GM10266 (cell line): ENCODE measurements at regions not wholly inside any gene's neighbourhood (a gene's known extent, or its start where the extent isn't known, plus 50 kb on each side); places are given as distances from the start of the nearest gene placed in this dataset.

Experiments
- DNase-seq: peaks from one replicate; pipeline ENCODE4 v3.0.0; 2012; ENCODE audit errors: extremely low spot score
- TF ChIP-seq, protein P1 (sequence below): IDR thresholded peaks from 2 replicates; pipeline ENCODE4 v1.5.1; 2012; ENCODE audit warnings: mild to moderate bottlenecking, low read depth; ENCODE audit not compliant: control insufficient read depth, insufficient read depth; ENCODE audit errors: missing control alignments

DNA sequence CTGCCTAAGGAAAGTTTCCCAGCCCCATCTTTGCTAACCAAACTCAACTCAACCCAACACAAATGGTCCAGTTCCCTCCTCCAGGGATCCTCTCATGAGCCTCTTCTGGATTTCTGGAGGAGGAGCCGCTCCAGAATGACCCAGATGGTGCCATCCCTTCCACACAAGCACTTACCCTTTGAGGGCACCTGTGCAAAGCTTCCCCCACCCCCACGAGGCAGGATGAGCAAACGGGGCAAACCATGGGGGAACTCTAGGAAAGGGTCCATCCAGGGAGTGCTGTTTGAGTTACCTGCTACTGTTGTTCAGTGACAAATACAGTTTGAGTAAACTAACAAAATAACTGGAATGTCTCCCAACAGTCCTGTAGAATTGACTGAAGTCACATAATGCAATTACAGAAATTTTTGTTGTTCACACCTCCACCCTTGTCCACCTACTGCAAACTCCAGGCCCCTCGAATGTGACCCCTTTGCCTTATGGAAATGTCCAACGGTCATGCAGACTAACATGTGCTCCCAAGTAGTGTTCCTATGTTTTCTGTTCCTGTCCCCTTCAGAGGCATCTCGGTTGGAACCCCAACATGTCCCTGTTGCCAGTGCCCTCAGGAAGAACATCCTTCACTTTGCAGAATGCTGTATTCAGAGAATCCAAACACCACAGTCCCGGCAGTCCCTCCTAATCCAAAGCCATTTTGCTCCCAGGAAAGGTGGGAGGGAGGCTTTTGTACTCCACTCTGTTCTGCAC, 160.1 kb downstream of the RRAGC start:
- TF ChIP-seq, protein P1, sequence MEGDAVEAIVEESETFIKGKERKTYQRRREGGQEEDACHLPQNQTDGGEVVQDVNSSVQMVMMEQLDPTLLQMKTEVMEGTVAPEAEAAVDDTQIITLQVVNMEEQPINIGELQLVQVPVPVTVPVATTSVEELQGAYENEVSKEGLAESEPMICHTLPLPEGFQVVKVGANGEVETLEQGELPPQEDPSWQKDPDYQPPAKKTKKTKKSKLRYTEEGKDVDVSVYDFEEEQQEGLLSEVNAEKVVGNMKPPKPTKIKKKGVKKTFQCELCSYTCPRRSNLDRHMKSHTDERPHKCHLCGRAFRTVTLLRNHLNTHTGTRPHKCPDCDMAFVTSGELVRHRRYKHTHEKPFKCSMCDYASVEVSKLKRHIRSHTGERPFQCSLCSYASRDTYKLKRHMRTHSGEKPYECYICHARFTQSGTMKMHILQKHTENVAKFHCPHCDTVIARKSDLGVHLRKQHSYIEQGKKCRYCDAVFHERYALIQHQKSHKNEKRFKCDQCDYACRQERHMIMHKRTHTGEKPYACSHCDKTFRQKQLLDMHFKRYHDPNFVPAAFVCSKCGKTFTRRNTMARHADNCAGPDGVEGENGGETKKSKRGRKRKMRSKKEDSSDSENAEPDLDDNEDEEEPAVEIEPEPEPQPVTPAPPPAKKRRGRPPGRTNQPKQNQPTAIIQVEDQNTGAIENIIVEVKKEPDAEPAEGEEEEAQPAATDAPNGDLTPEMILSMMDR, result no peak
- DNase-seq, result no peak

DNA sequence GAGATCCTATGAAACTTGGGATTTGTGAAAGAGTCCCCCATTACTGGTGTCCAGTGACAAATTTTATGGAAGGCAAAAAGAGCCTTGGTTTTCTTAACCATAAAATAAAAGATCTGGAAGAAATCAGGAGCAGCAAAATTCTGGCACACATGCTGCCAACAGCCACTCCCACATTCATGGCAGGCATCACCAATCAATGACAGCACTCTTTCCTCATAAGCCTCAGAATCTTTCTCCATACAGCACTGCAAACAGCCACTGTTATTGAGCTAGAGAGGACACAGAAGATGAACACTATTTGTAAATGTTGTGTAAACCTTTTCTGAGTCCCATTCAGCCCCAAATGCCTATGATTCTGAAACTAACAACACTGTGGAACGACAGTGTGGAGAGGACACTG, 162.2 kb downstream of the RRAGC start:
- DNase-seq, result no peak

DNA sequence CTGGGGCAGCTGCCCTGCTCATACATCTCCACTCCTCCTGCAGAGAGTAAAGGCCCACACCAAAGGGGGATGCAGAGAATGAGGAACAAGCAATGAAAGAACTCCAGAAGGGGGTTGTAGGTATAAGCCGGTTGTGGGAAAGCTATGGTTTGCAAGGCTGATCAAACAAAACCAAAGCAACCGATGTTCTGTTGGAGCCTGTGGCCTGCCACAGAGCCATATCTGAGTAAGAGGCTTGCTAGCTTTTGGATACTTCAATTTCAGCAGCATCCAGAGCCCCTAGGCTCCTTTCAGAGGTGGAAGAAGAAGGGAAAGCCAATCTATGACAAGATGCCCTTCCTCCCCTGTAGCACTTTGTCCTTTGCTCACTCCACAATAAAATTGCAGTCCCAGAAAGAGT, 163.2 kb downstream of the RRAGC start:
- no peak for DNase-seq
- TF ChIP-seq, protein P1, result no peak

More for the DNA sequence above, 162.2 kb downstream of the RRAGC start:
- TF ChIP-seq, protein P1, result no peak

DNA sequence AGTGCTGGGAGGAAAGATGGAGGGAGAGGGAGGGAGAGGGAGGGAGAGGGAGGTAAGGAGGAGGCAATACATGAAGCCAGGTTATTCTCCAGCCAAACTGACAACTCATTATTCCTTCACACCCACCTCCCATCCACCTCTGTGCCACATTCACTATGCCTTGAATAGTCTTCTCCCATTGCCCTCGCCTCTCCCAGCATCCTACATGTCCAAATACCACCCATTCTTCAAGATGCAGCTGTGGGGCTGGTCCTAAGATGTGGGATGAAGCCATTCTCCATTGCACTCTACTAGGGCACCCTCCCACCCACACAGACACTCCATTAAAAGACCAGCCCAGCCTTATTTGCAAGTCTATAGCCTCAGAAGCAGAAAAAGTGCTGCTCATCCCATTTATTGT, 165.8 kb downstream of the RRAGC start:
- TF ChIP-seq, protein P1, result no peak
- DNase-seq, result no peak

DNA sequence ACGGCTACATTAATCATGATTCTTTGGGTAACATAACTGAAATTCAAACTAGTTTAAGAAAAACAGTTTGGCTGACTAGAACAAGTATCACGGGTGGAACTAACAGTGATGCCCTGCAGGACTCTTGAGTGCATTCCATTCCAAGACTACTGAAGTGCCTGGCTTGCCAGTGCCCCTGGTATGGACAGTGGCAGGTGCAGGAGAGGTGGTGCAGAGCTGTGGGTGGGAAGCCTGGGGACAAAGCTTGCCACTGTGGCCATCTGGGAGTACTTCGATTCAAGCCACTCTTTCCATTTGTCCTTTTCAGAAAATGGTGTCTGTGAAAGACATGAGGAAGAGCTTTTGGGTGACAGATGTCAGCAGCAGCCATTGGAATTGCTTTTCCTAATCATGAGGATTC, 166.5 kb downstream of the RRAGC start:
- TF ChIP-seq, protein P1, result no peak
- no peak for DNase-seq

DNA sequence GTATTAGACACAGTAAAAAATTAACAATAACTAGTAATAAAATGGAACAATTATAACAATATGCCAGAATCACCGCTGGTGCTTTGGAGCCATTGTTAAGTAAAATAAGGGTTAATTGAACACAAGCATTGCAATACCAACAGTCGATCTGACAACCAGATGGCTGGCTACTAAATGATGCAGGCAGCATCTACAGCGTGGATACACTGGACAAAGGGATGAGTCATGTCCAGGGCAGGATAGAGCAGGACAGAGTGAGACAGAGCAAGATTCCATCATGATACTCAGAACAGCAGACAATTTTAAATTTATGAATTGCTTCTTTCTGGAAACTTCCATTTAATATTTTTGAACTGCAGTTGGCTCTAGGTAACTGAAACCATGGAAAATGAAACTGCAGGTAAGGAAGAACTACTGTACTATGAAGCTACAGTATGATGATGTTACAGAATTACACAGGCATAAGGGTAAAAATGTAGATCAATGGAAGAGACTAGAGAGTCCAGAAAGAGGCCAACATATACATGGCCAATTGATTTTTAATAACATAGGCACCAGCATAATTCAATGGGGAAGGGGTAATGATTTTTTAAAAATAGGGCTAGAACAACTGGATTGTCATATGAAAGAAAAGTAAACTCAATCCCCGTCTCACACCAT, 168.7 kb downstream of the RRAGC start:
- DNase-seq, result no peak
- TF ChIP-seq, protein P1, result no peak

DNA sequence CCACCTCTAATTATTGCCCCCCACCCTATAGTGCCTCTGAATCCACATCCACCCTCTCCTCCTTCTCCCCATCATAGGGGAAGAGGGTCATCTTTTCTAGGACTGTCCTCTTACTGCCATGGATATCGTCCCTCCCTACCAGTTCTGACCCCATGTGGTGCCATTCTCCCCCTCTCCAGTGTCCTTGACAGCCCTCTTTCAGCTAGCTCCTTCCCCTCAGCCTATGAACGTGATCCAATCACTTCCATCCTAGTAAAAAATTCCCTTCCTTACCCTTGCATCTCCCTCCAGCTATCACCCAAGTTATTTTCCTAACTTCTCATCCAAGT, 172.7 kb downstream of the RRAGC start:
- TF ChIP-seq, protein P1, result no peak

More for the DNA sequence above, 172.7 kb downstream of the RRAGC start:
- no peak for DNase-seq
